AG04449 (cell line): ENCODE measurements at regions not wholly inside any gene's neighbourhood (a gene's known extent, or its start where the extent isn't known, plus 50 kb on each side); places are given as distances from the start of the nearest gene placed in this dataset.

ENCODE experiments used
- CTCF ChIA-PET: fragments of 350-600 bp; formaldehyde crosslinking; extraction: SDS; loops from one replicate; lab custom pipeline; 2021; ENCODE audit warnings: antibody characterized with exemption; lab: Yijun Ruan, JAX
- POLR2A ChIA-PET: fragments of 400-600, 350-600 bp; formaldehyde crosslinking; extraction: SDS; loops from one replicate; lab custom pipeline; 2020; ENCODE audit warnings: antibody characterized with exemption, inconsistent platforms; lab: Yijun Ruan, JAX
- DNase-seq: peaks from one replicate; pipeline ENCODE4 v3.0.0-alpha.2; 2010; ENCODE audit warnings: low read depth, low spot score
- H3K4me3 ChIP-seq: 2 replicates; pipeline ENCODE4 v1.5.1; 2011; ENCODE audit warnings: low read depth, mild to moderate bottlenecking, control low read depth, low read length
- CTCF ChIP-seq: IDR thresholded peaks from one replicate; pipeline ENCODE4 v1.5.1; 2011; ENCODE audit warnings: mild to moderate bottlenecking, moderate library complexity, low read length, control low read depth, inconsistent platforms; ENCODE audit not compliant: insufficient read depth; ENCODE audit errors: missing control alignments

- no peak overlapping the region for H3K4me3 ChIP-seq
- ChIA-PET CTCF (no interaction called here), POLR2A (no interaction called here)
- TF ChIP-seq CTCF, result no peak
- DNase-seq, result no peak
Observed at GRCh38 chr11:81585390-81585933, 1148.2 kb downstream of the FAM181B start.

DNA sequence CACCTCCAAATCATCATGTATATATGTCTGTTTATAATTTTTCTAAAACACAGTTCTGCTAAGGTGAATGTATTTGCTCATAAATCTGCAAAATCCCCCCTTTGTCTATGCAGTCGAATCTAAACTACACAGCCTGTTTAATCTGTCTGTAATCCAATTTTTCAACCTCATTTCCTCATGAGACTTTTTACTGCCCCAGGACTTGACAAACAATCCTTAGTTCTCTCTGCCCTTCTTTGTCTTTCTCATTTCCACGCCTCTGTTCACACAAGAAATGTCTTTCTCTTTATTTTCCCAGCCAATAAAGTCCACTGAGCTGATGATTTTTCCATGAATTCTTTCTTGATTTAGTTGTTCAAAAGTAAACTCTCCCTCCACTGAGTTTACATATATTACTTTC lies 1154.3 kb downstream of the FAM181B start:
- ChIA-PET CTCF (no interaction called here), POLR2A (no interaction called here)
- no peak for DNase-seq
- TF ChIP-seq CTCF, result no peak
- H3K4me3 ChIP-seq, result no peak overlapping the region

DNA sequence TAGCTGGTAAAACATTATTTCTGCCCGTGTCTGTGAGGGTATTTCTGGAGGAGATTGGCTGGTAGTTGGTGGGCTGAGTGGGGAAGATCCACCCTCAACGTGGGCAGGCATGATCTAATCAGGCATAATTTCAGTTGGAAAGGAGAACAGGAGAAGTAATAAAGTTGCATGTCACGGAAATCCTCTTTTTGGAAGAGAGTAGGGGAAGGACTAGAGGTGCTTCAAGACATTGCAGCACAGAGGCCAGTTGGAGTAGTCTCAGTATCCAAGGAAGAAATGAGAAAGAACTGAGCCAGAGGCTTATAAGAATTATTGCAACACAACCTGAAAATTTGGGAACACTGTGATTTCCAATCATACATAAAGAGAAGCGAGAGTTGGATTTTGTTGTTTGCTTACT lies 1155.1 kb downstream of the FAM181B start:
- ChIA-PET CTCF (no interaction called here), POLR2A (no interaction called here)
- H3K4me3 ChIP-seq, result no peak overlapping the region
- DNase-seq, result no peak
- TF ChIP-seq CTCF, result no peak

GRCh38 chr11:81574301-81574700 lies 1159.4 kb downstream of the FAM181B start:
- ChIA-PET POLR2A (no interaction called here), CTCF (no interaction called here)
- H3K4me3 ChIP-seq, result no peak overlapping the region
- DNase-seq, result no peak
- no peak for TF ChIP-seq CTCF

DNA sequence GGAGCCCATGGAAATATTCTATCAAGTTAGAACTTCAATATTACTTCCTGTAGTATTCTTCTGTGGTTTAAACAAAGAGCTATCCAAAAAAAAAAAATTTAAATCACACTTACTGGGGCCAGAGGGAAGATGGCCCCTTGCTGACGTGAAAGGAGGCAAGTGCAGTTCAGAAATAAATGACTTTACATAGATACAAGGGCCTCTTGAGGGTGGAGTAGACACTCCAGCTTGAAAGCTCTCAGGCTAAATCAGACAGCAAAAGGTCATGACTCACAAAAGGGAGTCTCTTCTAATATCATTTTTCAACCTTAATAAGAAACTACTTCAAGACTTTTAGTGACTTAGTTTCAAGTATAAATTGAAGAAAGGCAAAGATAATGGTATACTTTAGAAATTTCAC lies 1160.3 kb downstream of the FAM181B start:
- POLR2A ChIA-PET, result no interaction called here
- no peak for TF ChIP-seq CTCF
- no peak overlapping the region for H3K4me3 ChIP-seq
- DNase-seq, result no peak
- CTCF ChIA-PET, result no interaction called here

- no peak for TF ChIP-seq CTCF
- ChIA-PET POLR2A (no interaction called here), CTCF (no interaction called here)
Observed at GRCh38 chr11:81570669-81571068, 1163.0 kb downstream of the FAM181B start.

More at GRCh38 chr11:81570669-81571068, 1163.0 kb downstream of the FAM181B start:
- no peak overlapping the region for H3K4me3 ChIP-seq
- DNase-seq, result no peak
